ENCODE measurements at regions not wholly inside any gene's neighbourhood (a gene's known extent, or its start where the extent isn't known, plus 50 kb on each side); places are given as distances from the start of the nearest gene placed in this dataset.

GRCh38 chr5:108654051-108654450 lies 93.6 kb upstream of the FER start:
- 73 to 82% (median 76%) methylated on average over 1 of the region's 1 CpG for WGBS, 3 donors
- no peak overlapping the region for H3K27ac ChIP-seq (ENCODE audit: low read depth, low read length)

GRCh38 chr5:108653201-108653600 lies 94.5 kb upstream of the FER start:
- H3K27ac ChIP-seq (ENCODE audit: low read depth, low read length) = no peak overlapping the region
- 95 to 100% (median 100%) methylated on average over 1 of the region's 1 CpG for whole genome bisulfite sequencing, 3 donors

GRCh38 chr5:108650997-108651396 lies 96.7 kb upstream of the FER start:
- no peak overlapping the region for H3K27ac ChIP-seq (ENCODE audit: low read depth, low read length)

GRCh38 chr5:108649646-108650045 lies 98.1 kb upstream of the FER start:
- no peak overlapping the region for H3K27ac ChIP-seq (ENCODE audit: low read depth, low read length)
- WGBS, 3 donors = 38 to 56% (median 49%) methylated on average over 1 of the region's 1 CpG

GRCh38 chr5:108649106-108649505 lies 98.6 kb upstream of the FER start:
- H3K27ac ChIP-seq (ENCODE audit: low read depth, low read length) = no peak overlapping the region
- WGBS, 3 donors = 88 to 90% (median 90%) methylated on average over 1 of the region's 1 CpG

GRCh38 chr5:108642170-108642906 lies 105.4 kb upstream of the FER start:
- H3K27ac ChIP-seq (ENCODE audit: low read depth, low read length) = no peak overlapping the region
- 6 to 11% (median 9%) methylated on average over 4 of the region's 4 CpGs for WGBS, 3 donors

GRCh38 chr5:108641596-108641995 lies 106.1 kb upstream of the FER start:
- WGBS, 3 donors = 81 to 88% (median 85%) methylated on average over 1 of the region's 1 CpG
- no peak overlapping the region for H3K27ac ChIP-seq (ENCODE audit: low read depth, low read length)

- no peak overlapping the region for H3K27ac ChIP-seq (ENCODE audit: low read depth, low read length)
- WGBS, 3 donors = 75 to 80% (median 78%) methylated on average over 3 of the region's 3 CpGs
Measured at GRCh38 chr5:108639366-108639765, 108.3 kb upstream of the FER start.

GRCh38 chr5:108638021-108638420 lies 109.7 kb upstream of the FER start:
- WGBS, 3 donors = 88 to 96% (median 94%) methylated on average over 2 of the region's 2 CpGs
- H3K27ac ChIP-seq (ENCODE audit: low read depth, low read length) = no peak overlapping the region

- H3K27ac ChIP-seq (ENCODE audit: low read depth, low read length) = no peak overlapping the region
- WGBS, 3 donors = 68 to 82% (median 77%) methylated on average over 1 of the region's 1 CpG
Measured at GRCh38 chr5:108637134-108637533, 110.6 kb upstream of the FER start.

GRCh38 chr5:108636135-108636853 lies 111.4 kb upstream of the FER start:
- H3K27ac ChIP-seq (ENCODE audit: low read depth, low read length) = no peak overlapping the region
- 90 to 96% (median 93%) methylated on average over 3 of the region's 3 CpGs for WGBS, 3 donors

- 45 to 76% (median 65%) methylated on average over 1 of the region's 1 CpG for WGBS, 3 donors
- no peak overlapping the region for H3K27ac ChIP-seq (ENCODE audit: low read depth, low read length)
Measured at GRCh38 chr5:108634617-108635288, 112.9 kb upstream of the FER start.

- H3K27ac ChIP-seq (ENCODE audit: low read depth, low read length) = no peak overlapping the region
Measured at GRCh38 chr5:108634010-108634616, 113.6 kb upstream of the FER start.

GRCh38 chr5:108629779-108630528 lies 117.7 kb upstream of the FER start:
- 89 to 96% (median 91%) methylated on average over 2 of the region's 2 CpGs for WGBS, 3 donors
- no peak overlapping the region for H3K27ac ChIP-seq (ENCODE audit: low read depth, low read length)

- WGBS, 3 donors = 83 to 93% (median 92%) methylated on average over 2 of the region's 2 CpGs
- H3K27ac ChIP-seq (ENCODE audit: low read depth, low read length) = no peak overlapping the region
Measured at GRCh38 chr5:108625654-108626053, 122.0 kb upstream of the FER start.

GRCh38 chr5:108623826-108624225 lies 123.9 kb upstream of the FER start:
- H3K27ac ChIP-seq (ENCODE audit: low read depth, low read length) = no peak overlapping the region

- WGBS, 3 donors = 63 to 68% (median 66%) methylated on average over 6 of the region's 6 CpGs
- H3K27ac ChIP-seq (ENCODE audit: low read depth, low read length) = no peak overlapping the region
Measured at GRCh38 chr5:108620516-108620915, 127.2 kb upstream of the FER start.

GRCh38 chr5:108619815-108620214 lies 127.9 kb upstream of the FER start:
- H3K27ac ChIP-seq (ENCODE audit: low read depth, low read length) = no peak overlapping the region
- 87 to 94% (median 93%) methylated on average over 10 of the region's 10 CpGs for WGBS, 3 donors
